GM18502 (cell line): ENCODE measurements at regions not wholly inside any gene's neighbourhood (a gene's known extent, or its start where the extent isn't known, plus 50 kb on each side); places are given as distances from the start of the nearest gene placed in this dataset.
"Not testable (repeated sequence)": the region's sequence is repeated elsewhere in the genome, so short reads cannot be mapped to it uniquely, and the experiment has no call there.

ENCODE experiments used
- ATAC-seq: cut with Tn5 transposase; IDR thresholded peaks from one replicate; pipeline ENCODE4 v1.9.1; 2021; ENCODE audit warnings: mild to moderate bottlenecking; ENCODE audit not compliant: unreplicated experiment, poor library complexity

DNA sequence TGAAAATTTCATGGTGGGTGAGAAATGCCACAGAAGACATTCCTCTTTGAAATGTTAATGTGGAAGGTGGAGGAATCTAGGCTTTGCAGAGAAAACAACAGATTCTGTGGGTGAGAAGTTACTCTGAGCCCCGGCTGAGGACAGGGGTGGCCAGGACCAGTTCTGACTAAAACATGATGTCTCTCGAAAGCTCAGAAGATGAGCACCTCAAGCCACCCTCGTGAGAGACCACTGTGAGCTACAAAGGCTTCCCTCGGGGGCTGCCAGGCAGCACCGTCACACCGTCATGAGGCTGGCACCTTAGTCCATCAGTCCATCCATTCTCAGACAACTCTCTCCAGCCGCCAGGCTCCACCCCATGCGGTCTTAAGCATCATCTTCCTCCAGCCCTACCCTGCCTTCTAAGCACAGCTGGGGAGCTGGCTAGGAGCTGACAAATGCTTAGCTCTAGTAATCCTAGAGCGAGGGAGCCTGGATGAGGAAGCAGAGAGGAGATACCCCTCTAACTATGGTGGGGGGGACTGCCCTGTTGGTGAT, 360.5 kb downstream of the SHANK2 start:
- ATAC-seq, result no peak

DNA sequence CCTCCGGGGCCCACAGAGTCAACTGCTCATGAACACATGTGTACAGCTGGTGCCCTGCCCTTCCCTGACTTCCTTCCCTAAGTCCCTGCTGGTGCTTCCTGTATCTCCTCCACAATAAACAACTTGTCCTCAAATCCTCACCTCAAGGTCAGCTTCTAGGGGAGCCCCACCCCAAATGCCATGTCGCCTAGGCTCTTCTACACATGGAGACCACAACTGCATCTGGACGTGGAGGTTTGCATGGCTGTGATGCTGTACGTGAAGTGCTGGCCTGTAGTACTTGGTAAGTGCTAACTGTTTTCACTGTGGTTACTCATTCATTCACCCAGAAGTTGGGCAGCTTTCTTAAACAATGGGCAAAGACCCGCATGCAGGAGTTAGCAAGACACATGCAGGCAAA, 359.5 kb downstream of the SHANK2 start:
- no peak for ATAC-seq

DNA sequence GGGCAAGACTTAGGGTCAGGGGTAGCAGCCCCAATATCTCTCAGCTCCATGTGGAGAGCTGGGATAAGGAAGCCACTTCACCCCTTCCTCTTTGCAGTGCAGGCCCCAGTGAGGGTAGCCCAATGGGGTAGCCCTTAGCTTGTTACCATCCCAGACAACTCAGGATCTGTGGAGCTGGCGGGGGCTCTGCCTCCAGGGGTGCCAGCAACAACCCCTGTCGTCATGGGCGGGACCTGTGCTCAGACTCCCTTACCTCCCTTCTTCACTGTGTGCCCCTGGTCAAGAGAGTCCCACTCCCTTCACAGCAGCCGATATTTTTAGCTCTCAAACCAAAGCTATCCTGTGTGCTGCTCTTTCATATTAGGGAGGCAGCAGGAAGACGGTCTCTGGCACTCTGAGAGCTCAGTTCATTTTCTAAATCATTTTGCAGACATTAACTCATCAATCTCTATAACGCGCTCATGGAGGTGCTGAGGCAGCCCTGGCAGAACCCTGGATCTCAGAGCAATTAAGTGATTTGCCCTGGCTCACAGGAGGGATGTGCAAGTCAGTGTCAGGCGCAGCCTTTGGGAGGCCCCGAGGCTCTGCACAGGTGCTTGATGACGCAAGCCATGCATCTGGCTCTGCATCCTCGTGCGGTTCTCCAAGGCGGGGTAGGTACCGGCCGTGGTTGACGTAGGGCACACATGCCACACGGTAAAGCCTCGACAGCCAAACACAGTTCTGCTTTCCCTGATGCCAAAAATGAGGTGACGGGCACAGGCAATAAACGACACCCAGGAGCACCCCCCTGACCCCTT, 357.6 kb downstream of the SHANK2 start:
- no peak for ATAC-seq

DNA sequence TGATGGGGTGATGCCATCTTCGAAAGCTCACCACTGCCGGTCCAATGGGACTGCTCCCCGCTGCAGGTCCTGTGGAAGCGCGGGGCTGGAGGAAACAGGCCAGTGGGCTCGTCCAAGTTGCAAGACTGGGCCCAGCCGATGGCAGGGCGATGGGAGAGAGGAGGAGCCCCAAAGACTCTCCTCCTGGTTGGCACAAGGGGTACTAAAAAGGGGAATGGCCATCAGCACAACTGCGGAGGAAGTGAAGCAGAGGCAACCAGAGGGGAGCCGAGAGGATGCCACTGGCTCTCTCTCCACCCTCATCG, 357.1 kb downstream of the SHANK2 start:
- no peak for ATAC-seq

DNA sequence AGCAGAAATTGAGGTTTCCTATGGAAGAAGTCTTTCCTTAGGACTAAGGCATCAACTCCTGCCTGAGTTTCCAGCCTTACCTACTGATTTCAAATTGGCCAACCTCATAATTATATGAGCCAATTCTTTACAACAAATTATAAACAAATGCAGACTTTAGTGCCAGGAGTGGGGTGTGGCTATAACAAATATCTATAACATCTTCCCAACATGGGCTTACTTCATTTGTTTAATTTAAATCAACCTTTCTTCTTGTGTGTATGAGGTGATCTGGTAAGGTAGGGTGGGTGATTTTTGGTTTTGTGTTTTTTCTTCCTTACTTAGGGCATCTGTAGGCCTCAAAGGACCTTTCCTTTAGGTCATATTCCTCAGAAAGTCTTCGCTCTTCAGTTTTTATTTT, 354.9 kb downstream of the SHANK2 start:
- no peak for ATAC-seq

DNA sequence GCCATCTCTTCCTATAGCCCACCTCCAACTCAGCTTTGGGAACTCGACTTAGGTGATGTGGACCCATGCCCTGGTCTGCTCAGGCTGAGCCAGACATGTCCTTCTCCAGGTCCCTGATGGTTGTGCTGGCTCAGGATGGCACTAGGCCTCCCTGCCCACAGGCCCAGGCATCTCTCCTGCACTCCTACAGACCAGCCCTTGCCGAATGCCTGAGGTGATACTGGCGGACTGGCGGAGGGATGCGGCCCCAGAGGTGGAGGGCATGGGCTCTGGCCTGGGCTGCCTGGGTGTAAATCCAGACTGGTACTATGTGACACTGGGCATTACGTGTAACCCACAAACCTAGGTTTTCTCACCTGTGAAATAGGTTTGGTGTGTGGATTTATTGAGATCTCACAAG, 352.8 kb downstream of the SHANK2 start:
- no peak for ATAC-seq

DNA sequence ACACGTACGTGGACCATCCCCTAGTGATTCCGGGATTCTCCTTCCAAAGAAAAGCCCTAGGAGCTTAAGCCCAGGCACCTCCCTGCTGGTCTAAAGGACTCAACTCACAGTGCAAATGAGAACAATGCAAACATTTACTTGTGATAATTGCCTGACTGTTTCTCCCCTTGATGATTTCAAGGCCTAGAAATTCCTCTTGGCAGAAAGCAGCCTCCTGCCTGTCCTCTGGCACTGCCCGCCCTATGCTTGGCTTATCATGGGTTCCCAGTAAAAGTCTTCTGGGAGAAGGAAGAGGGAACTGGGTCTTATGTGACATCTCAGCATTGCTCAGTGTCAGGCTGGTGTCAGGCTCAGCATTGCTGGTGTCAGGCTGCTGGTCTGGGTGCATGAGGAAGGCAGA, 351.8 kb downstream of the SHANK2 start:
- no peak for ATAC-seq

DNA sequence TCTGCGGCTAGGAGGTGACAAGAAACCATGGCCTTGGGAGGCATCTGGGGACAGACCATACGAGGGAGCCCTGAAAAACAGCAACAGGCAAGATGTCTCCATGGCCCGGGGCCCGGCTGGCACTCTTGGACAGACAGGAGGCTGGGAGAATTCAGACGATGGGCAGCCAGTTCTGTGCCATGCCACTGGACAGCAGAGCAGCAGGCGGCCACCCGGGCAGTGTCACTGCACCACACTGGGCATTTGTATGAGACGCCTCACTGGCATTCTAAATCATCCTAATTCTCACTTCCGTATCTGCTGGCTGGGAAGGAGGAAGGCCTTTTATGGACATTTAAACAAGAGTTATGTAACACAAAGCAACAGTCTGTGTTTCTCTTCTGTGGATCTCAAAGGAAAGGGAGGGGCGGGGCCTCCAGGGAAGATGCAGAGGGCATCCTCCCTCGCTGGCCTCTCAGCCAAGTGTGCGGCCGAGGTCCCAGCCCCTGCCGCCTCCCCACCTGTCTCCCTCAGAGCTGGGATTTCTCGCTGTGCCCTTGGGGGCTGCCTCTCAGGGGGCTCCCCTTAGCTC, 350.3 kb downstream of the SHANK2 start:
- ATAC-seq, result no peak

DNA sequence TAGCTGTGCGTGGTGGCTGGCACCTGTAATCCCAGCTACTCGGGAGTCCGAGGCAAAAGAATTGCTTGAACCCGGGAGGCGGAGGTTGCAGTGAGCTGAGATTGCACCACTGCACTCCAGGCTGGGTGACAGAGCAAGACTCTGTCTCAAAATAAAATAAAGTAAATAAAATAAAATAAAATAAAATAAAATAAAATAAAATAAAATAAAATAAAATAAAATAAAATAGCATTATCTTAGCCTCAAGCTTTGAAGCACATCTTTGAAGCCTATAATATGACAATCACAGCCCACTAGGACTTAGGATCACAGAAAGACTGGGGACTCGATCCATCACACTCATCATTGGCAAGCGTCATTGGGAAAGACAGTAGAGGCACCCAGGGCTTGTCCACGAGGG, 349.1 kb downstream of the SHANK2 start:
- not testable (repeated sequence) for ATAC-seq

DNA sequence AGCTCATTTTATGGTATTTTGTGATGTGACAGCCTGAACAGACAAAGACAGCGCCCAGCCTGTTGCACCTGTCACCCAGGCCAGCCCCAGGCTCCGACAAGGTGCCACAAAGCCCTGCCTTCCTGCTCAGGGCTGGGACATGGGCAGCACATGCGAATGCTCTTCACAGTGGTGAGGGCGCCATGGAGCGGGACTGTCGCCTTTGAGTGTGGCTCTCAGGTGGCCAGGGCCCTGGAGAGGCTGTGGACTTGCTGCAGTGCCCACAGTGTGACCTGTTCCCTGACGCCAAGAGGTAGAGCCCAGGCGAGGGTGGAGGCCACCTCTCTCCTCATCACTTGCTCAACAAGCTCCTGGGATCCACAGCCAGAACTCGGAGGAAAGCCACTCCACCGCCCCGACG, 346.3 kb downstream of the SHANK2 start:
- ATAC-seq, result no peak

DNA sequence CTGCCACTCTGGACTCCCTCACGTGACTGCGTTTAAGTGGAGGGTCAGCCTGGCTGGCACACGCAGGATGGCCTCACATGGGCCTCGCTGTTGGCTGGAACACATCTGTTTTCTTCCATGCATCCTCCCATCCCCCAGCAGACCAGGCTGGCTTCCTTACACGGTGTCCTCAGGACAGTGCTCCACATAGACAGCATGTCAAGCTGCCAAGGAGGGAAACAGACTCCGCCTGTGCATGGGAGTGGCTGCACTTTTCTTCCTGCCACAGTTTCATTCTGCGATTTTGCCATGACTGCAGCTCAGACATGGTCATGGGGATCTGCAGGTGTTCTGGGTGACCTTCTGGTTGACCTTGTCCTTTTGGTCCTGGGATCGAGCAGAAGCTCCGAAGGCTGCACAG, 344.2 kb downstream of the SHANK2 start:
- no peak for ATAC-seq

DNA sequence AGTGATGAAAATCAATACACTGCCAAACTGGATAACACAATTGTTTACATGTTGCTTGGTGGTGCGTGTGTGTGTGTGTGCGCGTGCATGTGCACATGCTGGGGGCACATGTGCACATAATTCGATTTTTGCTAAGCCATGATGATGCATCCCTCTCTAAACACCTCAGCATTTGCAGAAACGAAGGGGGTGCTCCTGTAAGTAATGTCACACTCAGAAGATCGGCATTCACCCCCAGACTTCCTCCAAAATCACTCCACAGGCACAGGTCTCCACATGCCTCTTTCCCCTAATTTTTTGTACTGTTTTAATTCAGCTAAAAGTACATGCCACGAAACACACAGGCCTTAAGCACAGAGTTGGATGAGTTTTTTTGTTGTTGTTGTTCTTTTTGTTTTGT, 341.5 kb downstream of the SHANK2 start:
- no peak for ATAC-seq

DNA sequence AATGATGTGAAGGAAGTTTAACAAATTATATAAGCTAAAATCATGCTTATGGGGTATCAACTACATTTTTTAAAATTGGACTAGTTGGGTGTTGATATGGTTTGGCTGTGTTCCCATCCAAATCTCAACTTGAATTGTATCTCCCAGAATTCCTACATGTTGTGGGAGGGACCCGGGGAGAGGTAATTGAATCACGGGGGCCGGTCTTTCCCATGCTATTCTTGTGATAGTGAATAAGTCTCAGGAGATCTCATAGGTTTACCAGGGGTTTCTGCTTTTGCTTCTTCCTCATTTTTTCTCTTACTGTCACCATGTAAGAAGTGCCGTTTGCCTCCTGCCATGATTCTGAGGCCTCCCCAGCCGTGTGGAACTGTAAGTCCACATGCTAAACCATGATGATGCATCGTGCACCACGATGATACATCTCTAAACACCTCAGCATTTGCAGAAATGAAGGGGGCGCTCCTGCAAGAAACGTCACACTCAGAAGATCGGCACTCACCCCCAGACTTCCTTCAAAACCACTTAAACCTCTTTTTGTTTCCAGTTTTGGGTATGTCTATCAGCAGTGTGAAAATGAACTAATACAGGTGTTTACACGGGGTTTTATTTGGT, 340.0 kb downstream of the SHANK2 start:
- ATAC-seq, result no peak

DNA sequence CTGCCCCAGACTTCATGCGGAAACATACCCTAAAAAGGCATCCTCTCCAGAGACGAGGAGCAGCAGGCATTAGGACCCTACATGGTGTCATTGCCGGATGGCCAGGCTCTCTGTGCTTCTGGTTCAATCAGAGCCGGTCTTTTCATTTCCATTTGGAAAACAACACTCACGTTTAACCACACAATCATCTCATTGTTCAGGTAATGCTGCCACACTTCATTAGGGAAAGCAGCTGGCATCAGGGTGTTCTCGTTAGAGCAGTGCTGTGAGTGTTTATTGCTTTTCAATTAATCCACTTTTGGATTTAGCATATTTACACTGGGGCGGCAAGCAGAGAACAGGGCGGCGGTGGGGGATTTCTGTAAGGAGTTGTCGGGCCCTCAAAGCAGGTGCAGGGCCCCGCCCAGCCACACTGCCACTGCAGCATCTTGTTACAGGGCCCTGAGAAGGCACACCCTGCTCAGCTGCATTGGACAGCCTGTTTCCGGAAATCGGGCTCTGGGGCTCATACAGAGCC, 338.6 kb downstream of the SHANK2 start:
- no peak for ATAC-seq

DNA sequence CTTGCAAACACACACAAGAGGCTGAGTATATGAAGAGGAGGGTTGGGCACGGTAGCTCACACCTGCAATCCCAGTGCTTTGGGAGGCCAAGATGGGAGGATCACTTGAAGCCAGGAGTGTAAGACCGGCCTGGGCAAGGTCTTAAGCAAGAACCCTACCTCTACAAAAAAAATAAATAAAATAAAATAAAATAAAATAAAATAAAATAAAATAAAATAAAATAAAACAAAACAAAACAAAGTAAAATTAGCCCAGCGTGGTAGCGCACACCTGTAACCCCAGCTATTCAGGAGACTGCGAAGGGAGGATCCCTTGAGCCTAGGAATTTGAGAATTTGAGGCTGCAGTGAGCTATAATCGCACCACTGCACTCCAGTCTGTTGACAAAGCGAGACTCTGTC, 337.9 kb downstream of the SHANK2 start:
- no peak for ATAC-seq

DNA sequence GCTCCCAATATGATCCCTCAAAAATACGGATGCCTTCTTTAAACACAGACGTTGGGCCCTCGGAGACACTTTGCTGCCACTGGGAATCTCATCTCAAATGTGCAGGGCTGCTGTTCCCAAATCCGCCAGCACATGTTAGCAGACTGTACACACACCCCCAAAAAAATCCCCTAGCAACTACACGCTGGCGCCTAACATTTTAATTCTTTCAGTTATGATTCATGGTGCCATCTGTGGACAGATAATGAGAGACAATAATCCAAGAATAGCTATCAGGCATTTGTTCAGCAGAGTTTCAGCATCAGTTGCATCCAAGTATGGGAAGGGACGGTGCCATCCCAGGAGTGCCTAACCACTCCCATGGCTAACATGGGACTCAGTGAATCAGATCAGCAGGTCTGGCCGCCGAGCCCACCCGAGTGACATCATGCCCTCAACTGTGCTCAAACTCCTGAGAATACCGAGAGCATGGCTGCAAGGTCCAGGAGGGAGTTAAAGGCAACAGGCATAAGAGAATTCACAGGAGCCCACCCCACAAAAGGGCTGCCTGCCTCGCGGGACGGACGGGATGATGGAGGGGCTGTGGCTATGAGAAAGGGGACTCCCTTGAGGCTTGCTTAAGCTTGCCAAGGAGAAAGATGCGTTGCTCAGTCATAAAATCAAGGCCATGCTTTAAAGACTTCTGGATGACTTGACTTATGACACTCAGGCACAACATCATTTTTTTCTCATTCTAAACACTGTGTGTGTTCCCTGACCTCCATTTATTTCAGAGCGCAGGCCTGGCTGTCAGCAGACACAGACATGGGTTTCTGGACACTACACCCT, 337.0 kb downstream of the SHANK2 start:
- no peak for ATAC-seq

DNA sequence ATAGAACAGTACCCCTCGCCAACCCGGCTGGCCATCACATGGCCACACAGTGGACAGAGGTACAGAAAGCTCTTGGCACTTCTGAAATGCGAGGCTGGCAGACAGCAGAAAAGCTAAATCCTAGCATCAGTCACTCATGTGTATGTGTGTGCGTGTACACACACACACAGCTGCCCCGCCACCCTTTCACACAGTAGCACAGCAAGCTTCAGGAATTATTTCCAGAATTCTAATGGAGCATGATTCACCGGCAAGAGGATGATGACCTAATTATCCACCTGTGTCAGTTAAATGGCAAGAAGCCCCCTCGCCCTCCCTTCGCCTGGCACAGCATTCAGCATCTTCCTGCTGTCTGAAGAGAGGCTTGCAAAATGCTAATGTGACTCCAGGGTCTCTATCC, 336.0 kb downstream of the SHANK2 start:
- no peak for ATAC-seq

DNA sequence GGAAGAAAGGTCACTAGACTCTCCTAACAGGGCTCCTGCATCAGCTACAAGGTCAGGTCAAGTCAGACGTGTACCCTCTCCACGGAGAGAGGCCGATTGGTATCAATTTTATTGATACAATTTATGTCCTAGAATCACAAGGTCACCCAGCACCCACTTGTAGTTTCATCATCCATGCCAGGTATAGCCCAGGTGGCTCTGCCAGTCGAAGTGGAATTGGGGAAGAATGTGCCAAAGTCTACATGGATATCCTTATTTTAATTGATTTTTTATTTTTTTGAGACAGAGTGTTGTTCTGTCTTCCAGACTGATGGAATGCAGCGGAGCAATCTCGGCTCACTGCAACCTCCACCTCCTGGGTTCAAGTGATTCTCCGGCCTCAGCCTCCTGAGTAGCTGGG, 334.1 kb downstream of the SHANK2 start:
- no peak for ATAC-seq

DNA sequence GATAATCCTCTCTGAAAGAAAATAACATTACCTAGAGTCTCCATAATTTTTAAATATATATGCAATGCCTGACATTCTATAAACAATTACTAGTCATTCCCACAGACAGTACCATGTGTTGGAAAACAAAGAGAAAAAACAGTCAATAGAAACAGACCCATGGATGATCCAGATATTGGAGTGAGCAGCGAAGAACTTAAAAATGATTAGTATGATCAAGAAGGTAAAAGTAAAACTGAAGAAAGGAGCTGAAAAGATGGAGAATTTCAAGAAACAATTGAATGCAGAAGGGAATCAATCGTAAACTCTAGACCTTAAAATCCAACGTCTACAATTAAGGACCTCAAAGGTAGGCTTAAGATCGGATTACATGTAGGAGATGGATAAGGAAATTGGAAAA, 330.6 kb downstream of the SHANK2 start:
- no peak for ATAC-seq

DNA sequence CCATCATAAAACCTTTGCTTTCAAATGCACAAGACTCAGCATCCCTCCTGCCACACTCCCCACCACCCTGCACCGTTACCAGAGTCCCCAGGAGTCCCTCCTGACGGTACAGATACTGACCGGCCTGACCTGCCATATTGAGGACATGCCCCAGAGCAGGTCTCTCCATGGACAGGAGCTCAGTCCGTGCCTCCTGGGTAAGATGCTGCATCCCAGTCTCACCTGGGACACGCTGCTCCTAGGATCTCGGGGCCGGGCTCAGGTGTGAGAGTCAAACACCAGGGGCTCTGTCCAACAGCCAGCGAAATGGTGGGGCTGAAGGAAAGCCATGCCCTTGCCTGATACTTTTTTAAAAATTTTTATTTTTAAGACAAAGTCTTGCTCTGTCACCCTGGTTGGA, 328.3 kb downstream of the SHANK2 start:
- no peak for ATAC-seq

DNA sequence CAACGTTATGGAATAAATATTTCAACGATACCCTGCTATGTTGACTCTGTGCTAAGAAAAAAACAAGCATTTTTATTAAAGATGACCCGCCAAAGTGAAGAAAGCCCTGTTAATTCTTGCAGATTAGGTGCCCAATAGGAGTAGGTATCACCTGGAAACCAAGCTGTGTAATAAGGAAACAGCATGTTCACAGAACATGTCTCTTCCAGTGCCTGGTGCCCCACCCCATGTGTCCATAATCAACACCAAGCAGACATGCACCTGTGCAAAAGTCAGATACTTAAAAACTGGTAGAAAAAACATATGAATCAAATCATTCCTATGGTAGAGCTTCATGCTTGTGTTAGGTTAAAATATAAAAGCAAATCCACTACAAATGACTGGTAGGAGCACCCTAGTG, 327.1 kb downstream of the SHANK2 start:
- no peak for ATAC-seq
